ENCODE measurements at regions not wholly inside any gene's neighbourhood (a gene's known extent, or its start where the extent isn't known, plus 50 kb on each side); places are given as distances from the start of the nearest gene placed in this dataset.
A peak's percentile ranks its signal among the peaks of the same experiment; 100 is the strongest.

DNA sequence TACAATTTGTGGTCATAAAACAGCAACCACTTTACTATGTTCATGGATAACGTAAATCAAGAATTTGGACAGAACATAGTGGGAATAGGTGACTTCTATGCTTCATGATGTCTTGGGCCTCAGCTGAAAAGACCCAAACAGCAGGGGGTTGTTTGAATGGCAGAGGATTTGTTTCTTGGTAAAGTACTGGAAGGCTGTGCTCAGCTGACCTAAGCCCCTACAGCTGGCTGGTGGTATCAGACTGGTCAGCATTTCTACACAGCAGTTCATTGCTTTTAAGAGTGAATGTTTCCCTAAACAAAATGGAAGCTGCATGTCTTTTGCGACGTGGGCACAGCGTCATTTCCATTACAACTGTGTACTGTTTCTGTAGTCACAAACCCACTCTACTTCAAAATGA lies 148.5 kb upstream of the DEFB112 start:
- Mint-ChIP-seq H3K9me3 (no peaks in the 10 kb centered on the region), H3K4me3 (no peak overlapping the region), H3K36me3 (ENCODE audit: low read depth) (no peaks in the 10 kb centered on the region), H3K27ac (no peak overlapping the region), H3K27me3 (ENCODE audit: low read depth) (peaks cover 4% of the 10 kb centered on the region), H3K4me1 (peaks cover 5% of the 10 kb centered on the region)
- TF ChIP-seq, protein P1, sequence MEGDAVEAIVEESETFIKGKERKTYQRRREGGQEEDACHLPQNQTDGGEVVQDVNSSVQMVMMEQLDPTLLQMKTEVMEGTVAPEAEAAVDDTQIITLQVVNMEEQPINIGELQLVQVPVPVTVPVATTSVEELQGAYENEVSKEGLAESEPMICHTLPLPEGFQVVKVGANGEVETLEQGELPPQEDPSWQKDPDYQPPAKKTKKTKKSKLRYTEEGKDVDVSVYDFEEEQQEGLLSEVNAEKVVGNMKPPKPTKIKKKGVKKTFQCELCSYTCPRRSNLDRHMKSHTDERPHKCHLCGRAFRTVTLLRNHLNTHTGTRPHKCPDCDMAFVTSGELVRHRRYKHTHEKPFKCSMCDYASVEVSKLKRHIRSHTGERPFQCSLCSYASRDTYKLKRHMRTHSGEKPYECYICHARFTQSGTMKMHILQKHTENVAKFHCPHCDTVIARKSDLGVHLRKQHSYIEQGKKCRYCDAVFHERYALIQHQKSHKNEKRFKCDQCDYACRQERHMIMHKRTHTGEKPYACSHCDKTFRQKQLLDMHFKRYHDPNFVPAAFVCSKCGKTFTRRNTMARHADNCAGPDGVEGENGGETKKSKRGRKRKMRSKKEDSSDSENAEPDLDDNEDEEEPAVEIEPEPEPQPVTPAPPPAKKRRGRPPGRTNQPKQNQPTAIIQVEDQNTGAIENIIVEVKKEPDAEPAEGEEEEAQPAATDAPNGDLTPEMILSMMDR (IDR thresholded peaks at IDR 0.05; ENCODE audit: unreplicated experiment in 3 of 3), result no peak

DNA sequence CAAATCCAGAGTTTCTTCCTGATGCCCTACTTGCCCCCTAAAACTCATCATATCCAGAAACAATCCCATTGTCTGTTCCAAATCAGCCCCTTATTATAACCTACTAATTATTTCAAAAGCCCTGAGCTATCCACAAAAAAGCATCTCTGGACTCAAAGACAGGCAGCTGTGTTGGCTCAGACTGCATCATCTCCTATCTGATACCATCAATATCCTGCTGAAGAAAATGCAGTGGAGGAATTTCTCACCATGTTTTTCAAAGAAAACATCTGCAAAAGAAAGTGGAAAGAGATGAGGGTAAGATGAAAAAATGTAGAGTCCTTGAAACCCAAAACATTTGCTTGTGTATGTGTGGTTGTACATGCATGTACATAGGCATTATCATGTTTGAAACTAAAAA lies 153.0 kb upstream of the DEFB112 start:
- no peaks in the 10 kb centered on the region for H3K9me3 Mint-ChIP-seq
- H3K36me3 Mint-ChIP-seq (ENCODE audit: low read depth), result no peaks in the 10 kb centered on the region
- TF ChIP-seq, protein P1 (IDR thresholded peaks at IDR 0.05; ENCODE audit: unreplicated experiment in 3 of 3), result no peak
- H3K4me3 Mint-ChIP-seq, result no peak overlapping the region
- no peaks in the 10 kb centered on the region for H3K27me3 Mint-ChIP-seq (ENCODE audit: low read depth)
- H3K27ac Mint-ChIP-seq, result peak overlapping the region; percentile 36 to 65 (median 52)
- peaks cover 5% of the 10 kb centered on the region for H3K4me1 Mint-ChIP-seq

DNA sequence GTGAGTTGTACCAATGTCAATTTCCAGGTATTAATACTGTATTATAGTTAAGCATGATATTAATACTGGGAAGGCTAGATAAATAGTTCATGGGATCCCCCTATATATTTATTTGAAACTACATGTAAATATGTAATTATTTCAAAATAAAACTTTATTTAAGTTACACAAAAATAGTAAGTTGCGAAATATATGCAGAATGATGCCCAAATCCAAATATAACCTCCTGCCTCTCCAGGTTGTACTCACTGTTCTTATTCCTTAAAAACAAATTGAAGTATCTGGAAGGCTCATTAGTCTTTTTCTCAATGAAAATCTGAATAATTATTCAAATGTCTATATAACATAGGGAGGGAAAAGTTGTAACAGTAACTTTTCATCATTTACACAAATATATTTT lies 161.9 kb upstream of the DEFB112 start:
- TF ChIP-seq, protein P1 (IDR thresholded peaks at IDR 0.05; ENCODE audit: unreplicated experiment in 3 of 3), result no peak
- H3K27me3 Mint-ChIP-seq (ENCODE audit: low read depth), result no peaks in the 10 kb centered on the region
- H3K27ac Mint-ChIP-seq, result peak overlapping the region in 1 of 3 experiments; percentile 58
- H3K36me3 Mint-ChIP-seq (ENCODE audit: low read depth), result no peaks in the 10 kb centered on the region
- no peak overlapping the region for H3K4me3 Mint-ChIP-seq
- peaks cover 9% of the 10 kb centered on the region for H3K4me1 Mint-ChIP-seq
- H3K9me3 Mint-ChIP-seq, result no peaks in the 10 kb centered on the region

DNA sequence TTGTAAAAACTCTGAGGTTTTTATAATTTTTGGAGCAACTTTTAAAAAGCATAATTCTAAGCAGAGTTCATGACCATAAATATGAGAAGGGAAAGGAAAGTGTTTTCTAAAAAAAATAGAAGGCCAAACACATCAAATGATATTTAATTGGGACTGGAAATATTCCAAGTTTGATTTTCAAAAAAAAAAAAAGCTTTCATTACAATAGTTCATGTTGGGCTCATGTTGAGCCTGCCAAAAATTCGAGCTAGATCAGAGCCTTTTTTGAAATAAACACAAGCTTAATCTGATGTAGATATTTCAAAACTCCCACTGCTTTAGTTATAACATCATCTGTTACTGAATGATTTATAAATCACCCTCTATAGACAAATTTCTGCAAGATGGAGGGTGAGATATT lies 163.4 kb upstream of the DEFB112 start:
- no peaks in the 10 kb centered on the region for H3K36me3 Mint-ChIP-seq (ENCODE audit: low read depth)

DNA sequence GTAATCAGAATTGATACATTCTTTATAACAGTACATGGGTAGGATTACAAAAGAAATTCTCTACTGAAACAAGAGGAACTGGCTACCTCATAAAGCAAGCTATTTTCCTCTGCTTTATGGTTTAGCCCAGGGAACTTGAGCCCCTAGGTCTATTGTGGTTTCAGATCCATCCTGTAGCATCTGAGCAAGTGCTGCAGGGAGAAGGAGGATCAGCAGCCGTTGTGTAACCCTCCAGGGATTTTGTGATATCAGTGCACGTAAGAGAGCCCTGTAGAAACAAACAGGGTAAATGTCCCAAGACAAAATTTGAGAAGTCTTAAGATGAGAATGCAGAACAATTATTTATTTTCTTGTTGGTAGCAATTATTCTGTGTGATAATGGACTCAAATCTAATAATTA lies 165.2 kb upstream of the DEFB112 start:
- no peaks in the 10 kb centered on the region for H3K9me3 Mint-ChIP-seq
- no peak overlapping the region for H3K4me3 Mint-ChIP-seq
- no peak overlapping the region for H3K27ac Mint-ChIP-seq
- TF ChIP-seq, protein P1 (IDR thresholded peaks at IDR 0.05; ENCODE audit: unreplicated experiment in 3 of 3), result no peak
- peaks cover 9% of the 10 kb centered on the region for H3K4me1 Mint-ChIP-seq
- H3K27me3 Mint-ChIP-seq (ENCODE audit: low read depth), result no peaks in the 10 kb centered on the region
- no peaks in the 10 kb centered on the region for H3K36me3 Mint-ChIP-seq (ENCODE audit: low read depth)

More for the DNA sequence above, 163.4 kb upstream of the DEFB112 start:
- H3K9me3 Mint-ChIP-seq, result no peaks in the 10 kb centered on the region
- H3K4me3 Mint-ChIP-seq, result no peak overlapping the region
- peaks cover 9% of the 10 kb centered on the region for H3K4me1 Mint-ChIP-seq
- H3K27me3 Mint-ChIP-seq (ENCODE audit: low read depth), result no peaks in the 10 kb centered on the region
- peak overlapping the region in 2 of 3 experiments; percentile 12 to 67 for H3K27ac Mint-ChIP-seq
- TF ChIP-seq, protein P1 (IDR thresholded peaks at IDR 0.05; ENCODE audit: unreplicated experiment in 3 of 3), result no peak

DNA sequence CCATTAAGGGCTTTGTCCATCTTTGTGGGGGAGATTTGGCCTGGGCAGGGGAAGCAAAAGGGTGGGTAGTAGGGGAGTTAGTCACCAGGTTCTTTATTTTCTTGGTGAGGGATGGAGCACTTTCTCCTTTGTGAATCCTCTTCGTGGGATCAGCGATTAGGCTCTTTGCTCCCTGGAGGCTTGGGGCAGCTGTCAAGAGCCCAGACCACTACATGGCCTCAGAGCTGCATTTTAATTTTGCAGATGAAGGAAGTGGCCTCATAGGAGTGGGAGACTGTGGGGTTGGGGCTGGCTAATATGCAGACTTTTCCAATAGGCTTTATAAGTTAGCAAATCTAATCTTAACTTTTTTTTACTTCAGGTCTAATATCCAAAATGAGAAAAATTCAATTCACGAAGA lies 168.1 kb upstream of the DEFB112 start:
- Mint-ChIP-seq H3K4me3 (no peak overlapping the region), H3K27me3 (ENCODE audit: low read depth) (no peaks in the 10 kb centered on the region), H3K9me3 (peaks cover 2% of the 10 kb centered on the region), H3K27ac (no peak overlapping the region), H3K36me3 (ENCODE audit: low read depth) (no peaks in the 10 kb centered on the region), H3K4me1 (peaks cover 5% of the 10 kb centered on the region)
- TF ChIP-seq, protein P1 (IDR thresholded peaks at IDR 0.05; ENCODE audit: unreplicated experiment in 3 of 3), result no peak

Data from nephron (organoid).